WTC11 (cell line): ENCODE measurements at regions not wholly inside any gene's neighbourhood (a gene's known extent, or its start where the extent isn't known, plus 50 kb on each side); places are given as distances from the start of the nearest gene placed in this dataset.

Experiments used
- ATAC-seq: fragments of 200-7000 bp; cut with Tn5 transposase; 2 replicates; pipeline ENCODE4 v1.10.0; 2021; ENCODE audit warnings: mild to moderate bottlenecking, moderate library complexity
- CTCF ChIA-PET: fragments of 300-600 bp; sonication (Branson Sonifier 250); formaldehyde crosslinking; loops from one replicate; lab custom pipeline; 2021; ENCODE audit warnings: antibody characterized with exemption; lab: Charles Lee
- POLR2A ChIA-PET: fragments of 350-600 bp; sonication (Branson Sonifier 250); formaldehyde crosslinking; loops from one replicate; lab custom pipeline; 2021; ENCODE audit warnings: antibody characterized with exemption; lab: Charles Lee
- DNase-seq: peaks from one replicate; pipeline ENCODE4 v3.0.0; 2021; ENCODE audit warnings: low spot score
- H3K27ac Mint-ChIP-seq: 2 replicates; pipeline ENCODE4 v1.8.0; 2021; ENCODE audit warnings: mixed read lengths
- H3K27me3 Mint-ChIP-seq: 2 replicates; pipeline ENCODE4 v1.8.0; 2021; ENCODE audit warnings: low read depth, mild to moderate bottlenecking, moderate library complexity, mixed read lengths
- H3K36me3 Mint-ChIP-seq: 2 replicates; pipeline ENCODE4 v1.8.0; 2021; ENCODE audit warnings: mixed read lengths
- H3K4me1 Mint-ChIP-seq: 2 replicates; pipeline ENCODE4 v1.8.0; 2022; ENCODE audit warnings: mixed read lengths
- H3K4me3 Mint-ChIP-seq: 2 replicates; pipeline ENCODE4 v1.8.0; 2021; ENCODE audit warnings: mild to moderate bottlenecking, moderate library complexity, mixed read lengths
- H3K9me3 Mint-ChIP-seq: 2 replicates; pipeline ENCODE4 v1.8.0; 2021; ENCODE audit warnings: mixed read lengths
- EMX1 ChIP-seq: fragments of 250-450 bp; sonication (Bioruptor Pico); IDR thresholded peaks from 2 replicates; pipeline ENCODE4 v1.8.0; 2021; ENCODE audit warnings: mild to moderate bottlenecking
- ETV6 ChIP-seq: sonication (generic); formaldehyde crosslinking; IDR thresholded peaks from 2 replicates; pipeline ENCODE4 v1.8.1; 2022; ENCODE audit warnings: mild to moderate bottlenecking, missing genetic modification reagents
- FOXJ3 ChIP-seq: sonication (generic); formaldehyde crosslinking; IDR thresholded peaks from 2 replicates; pipeline ENCODE4 v1.9.0; 2021; ENCODE audit warnings: missing genetic modification reagents, mild to moderate bottlenecking, borderline replicate concordance
- GABPB1 ChIP-seq: sonication (generic); formaldehyde crosslinking; IDR thresholded peaks from 2 replicates; pipeline ENCODE4 v1.8.1; 2023; ENCODE audit warnings: mild to moderate bottlenecking, missing genetic modification reagents
- IRF2 ChIP-seq: sonication (generic); formaldehyde crosslinking; IDR thresholded peaks from 2 replicates; pipeline ENCODE4 v1.8.0; 2022; ENCODE audit warnings: low read depth, missing genetic modification reagents, borderline replicate concordance
- MYBL2 ChIP-seq: sonication (generic); formaldehyde crosslinking; IDR thresholded peaks from 2 replicates; pipeline ENCODE4 v1.8.1; 2023; ENCODE audit warnings: mild to moderate bottlenecking, moderate library complexity, missing genetic modification reagents
- PRRX2 ChIP-seq: fragments of 250-450 bp; sonication (Bioruptor Pico); IDR thresholded peaks from 2 replicates; pipeline ENCODE4 v1.8.0; 2021; ENCODE audit warnings: mild to moderate bottlenecking
- RORB ChIP-seq: fragments of 250-450 bp; sonication (Bioruptor Pico); IDR thresholded peaks from 2 replicates; pipeline ENCODE4 v1.9.0; 2021; ENCODE audit warnings: mild to moderate bottlenecking
- SOX15 ChIP-seq: fragments of 250-450 bp; sonication (Bioruptor Pico); IDR thresholded peaks from 2 replicates; pipeline ENCODE4 v1.9.0; 2021; ENCODE audit warnings: mild to moderate bottlenecking
- TP53 ChIP-seq: sonication (generic); formaldehyde crosslinking; IDR thresholded peaks from 2 replicates; pipeline ENCODE4 v1.8.1; 2023; ENCODE audit warnings: mild to moderate bottlenecking, missing genetic modification reagents
- ZNF423 ChIP-seq: fragments of 250-450 bp; sonication (Bioruptor Pico); IDR thresholded peaks from 2 replicates; pipeline ENCODE4 v2.1.2; 2022; ENCODE audit warnings: mild to moderate bottlenecking, moderate library complexity
- TF ChIP-seq, protein P1 (sequence below): sonication (generic); formaldehyde crosslinking; IDR thresholded peaks from 2 replicates; pipeline ENCODE4 v1.8.1; 2023; ENCODE audit warnings: mild to moderate bottlenecking, missing genetic modification reagents, moderate library complexity
- TF ChIP-seq, protein P2 (sequence below): sonication (generic); formaldehyde crosslinking; IDR thresholded peaks from 2 replicates; pipeline ENCODE4 v1.8.0; 2022; ENCODE audit warnings: mild to moderate bottlenecking, missing genetic modification reagents
- TF ChIP-seq, protein P3 (sequence below): sonication (generic); formaldehyde crosslinking; IDR thresholded peaks from 2 replicates; pipeline ENCODE4 v1.8.1; 2022; ENCODE audit warnings: mild to moderate bottlenecking, moderate library complexity, missing genetic modification reagents
- TF ChIP-seq, protein P4 (sequence below): fragments of 250-450 bp; sonication (Bioruptor Pico); IDR thresholded peaks from 2 replicates; pipeline ENCODE4 v1.8.0; 2021; ENCODE audit warnings: mild to moderate bottlenecking
- TF ChIP-seq, protein P5 (sequence below): sonication (generic); formaldehyde crosslinking; conservative IDR thresholded peaks from 2 replicates; pipeline ENCODE4 v1.8.1; 2023; ENCODE audit warnings: mild to moderate bottlenecking, low read depth, missing genetic modification reagents, moderate library complexity
- TF ChIP-seq, protein P6 (sequence below): sonication (generic); formaldehyde crosslinking; IDR thresholded peaks from 2 replicates; pipeline ENCODE4 v1.8.0; 2022; ENCODE audit warnings: mild to moderate bottlenecking, missing genetic modification reagents
- TF ChIP-seq, protein P7 (sequence below): fragments of 250-450 bp; sonication (Bioruptor Pico); IDR thresholded peaks from 2 replicates; pipeline ENCODE4 v1.9.0; 2021; ENCODE audit warnings: mild to moderate bottlenecking, borderline replicate concordance
- TF ChIP-seq, protein P8 (sequence below): sonication (generic); formaldehyde crosslinking; IDR thresholded peaks from 2 replicates; pipeline ENCODE4 v1.8.0; 2023; ENCODE audit warnings: missing genetic modification reagents

DNA sequence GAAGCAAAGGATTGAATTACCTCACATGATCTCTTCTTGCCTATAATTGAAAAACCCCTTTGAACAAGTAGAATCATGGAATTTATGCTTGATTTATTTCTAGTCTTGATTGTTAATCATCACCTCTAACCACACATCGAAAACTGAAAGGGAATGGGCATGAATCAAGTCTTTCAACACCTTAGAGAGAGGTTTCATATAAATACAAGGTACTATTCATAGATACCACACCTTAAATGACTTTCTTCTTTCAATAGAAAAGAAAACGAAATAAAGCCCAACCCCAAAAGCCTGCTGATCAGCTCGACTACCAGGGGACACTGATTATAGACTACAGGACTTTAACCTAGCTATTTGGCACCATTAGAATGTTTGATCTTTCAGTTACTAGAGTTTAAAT, 128.6 kb upstream of the PTPRZ1 start:
- TF ChIP-seq EMX1: no peak
- TF ChIP-seq, protein P1, sequence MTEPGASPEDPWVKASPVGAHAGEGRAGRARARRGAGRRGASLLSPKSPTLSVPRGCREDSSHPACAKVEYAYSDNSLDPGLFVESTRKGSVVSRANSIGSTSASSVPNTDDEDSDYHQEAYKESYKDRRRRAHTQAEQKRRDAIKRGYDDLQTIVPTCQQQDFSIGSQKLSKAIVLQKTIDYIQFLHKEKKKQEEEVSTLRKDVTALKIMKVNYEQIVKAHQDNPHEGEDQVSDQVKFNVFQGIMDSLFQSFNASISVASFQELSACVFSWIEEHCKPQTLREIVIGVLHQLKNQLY (CRISPR knock-in tag): no peak
- no peak for TF ChIP-seq TP53 (CRISPR knock-in tag)
- TF ChIP-seq, protein P2, sequence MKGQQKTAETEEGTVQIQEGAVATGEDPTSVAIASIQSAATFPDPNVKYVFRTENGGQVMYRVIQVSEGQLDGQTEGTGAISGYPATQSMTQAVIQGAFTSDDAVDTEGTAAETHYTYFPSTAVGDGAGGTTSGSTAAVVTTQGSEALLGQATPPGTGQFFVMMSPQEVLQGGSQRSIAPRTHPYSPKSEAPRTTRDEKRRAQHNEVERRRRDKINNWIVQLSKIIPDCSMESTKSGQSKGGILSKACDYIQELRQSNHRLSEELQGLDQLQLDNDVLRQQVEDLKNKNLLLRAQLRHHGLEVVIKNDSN (CRISPR knock-in tag): no peak
- TF ChIP-seq FOXJ3: no peak
- TF ChIP-seq, protein P3, sequence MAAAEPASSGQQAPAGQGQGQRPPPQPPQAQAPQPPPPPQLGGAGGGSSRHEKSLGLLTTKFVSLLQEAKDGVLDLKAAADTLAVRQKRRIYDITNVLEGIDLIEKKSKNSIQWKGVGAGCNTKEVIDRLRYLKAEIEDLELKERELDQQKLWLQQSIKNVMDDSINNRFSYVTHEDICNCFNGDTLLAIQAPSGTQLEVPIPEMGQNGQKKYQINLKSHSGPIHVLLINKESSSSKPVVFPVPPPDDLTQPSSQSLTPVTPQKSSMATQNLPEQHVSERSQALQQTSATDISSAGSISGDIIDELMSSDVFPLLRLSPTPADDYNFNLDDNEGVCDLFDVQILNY (CRISPR knock-in tag): no peak
- no peak for TF ChIP-seq ZNF423
- no peak for TF ChIP-seq RORB (CRISPR knock-in tag)
- TF ChIP-seq, protein P4, sequence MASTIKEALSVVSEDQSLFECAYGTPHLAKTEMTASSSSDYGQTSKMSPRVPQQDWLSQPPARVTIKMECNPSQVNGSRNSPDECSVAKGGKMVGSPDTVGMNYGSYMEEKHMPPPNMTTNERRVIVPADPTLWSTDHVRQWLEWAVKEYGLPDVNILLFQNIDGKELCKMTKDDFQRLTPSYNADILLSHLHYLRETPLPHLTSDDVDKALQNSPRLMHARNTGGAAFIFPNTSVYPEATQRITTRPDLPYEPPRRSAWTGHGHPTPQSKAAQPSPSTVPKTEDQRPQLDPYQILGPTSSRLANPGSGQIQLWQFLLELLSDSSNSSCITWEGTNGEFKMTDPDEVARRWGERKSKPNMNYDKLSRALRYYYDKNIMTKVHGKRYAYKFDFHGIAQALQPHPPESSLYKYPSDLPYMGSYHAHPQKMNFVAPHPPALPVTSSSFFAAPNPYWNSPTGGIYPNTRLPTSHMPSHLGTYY (CRISPR knock-in tag): no peak
- TF ChIP-seq IRF2 (CRISPR knock-in tag): no peak
- TF ChIP-seq MYBL2 (CRISPR knock-in tag): no peak
- TF ChIP-seq, protein P5, sequence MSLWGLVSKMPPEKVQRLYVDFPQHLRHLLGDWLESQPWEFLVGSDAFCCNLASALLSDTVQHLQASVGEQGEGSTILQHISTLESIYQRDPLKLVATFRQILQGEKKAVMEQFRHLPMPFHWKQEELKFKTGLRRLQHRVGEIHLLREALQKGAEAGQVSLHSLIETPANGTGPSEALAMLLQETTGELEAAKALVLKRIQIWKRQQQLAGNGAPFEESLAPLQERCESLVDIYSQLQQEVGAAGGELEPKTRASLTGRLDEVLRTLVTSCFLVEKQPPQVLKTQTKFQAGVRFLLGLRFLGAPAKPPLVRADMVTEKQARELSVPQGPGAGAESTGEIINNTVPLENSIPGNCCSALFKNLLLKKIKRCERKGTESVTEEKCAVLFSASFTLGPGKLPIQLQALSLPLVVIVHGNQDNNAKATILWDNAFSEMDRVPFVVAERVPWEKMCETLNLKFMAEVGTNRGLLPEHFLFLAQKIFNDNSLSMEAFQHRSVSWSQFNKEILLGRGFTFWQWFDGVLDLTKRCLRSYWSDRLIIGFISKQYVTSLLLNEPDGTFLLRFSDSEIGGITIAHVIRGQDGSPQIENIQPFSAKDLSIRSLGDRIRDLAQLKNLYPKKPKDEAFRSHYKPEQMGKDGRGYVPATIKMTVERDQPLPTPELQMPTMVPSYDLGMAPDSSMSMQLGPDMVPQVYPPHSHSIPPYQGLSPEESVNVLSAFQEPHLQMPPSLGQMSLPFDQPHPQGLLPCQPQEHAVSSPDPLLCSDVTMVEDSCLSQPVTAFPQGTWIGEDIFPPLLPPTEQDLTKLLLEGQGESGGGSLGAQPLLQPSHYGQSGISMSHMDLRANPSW (CRISPR knock-in tag): no peak
- TF ChIP-seq, protein P6, sequence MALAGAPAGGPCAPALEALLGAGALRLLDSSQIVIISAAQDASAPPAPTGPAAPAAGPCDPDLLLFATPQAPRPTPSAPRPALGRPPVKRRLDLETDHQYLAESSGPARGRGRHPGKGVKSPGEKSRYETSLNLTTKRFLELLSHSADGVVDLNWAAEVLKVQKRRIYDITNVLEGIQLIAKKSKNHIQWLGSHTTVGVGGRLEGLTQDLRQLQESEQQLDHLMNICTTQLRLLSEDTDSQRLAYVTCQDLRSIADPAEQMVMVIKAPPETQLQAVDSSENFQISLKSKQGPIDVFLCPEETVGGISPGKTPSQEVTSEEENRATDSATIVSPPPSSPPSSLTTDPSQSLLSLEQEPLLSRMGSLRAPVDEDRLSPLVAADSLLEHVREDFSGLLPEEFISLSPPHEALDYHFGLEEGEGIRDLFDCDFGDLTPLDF (CRISPR knock-in tag): no peak
- TF ChIP-seq PRRX2: no peak
- no peak for TF ChIP-seq ETV6
- H3K4me1 Mint-ChIP-seq: peaks cover 9% of the 10 kb centered on the region
- H3K27me3 Mint-ChIP-seq: no peaks in the 10 kb centered on the region
- DNase-seq (no peak), ATAC-seq (no peak)
- H3K4me3 Mint-ChIP-seq: no peak overlapping the region
- H3K36me3 Mint-ChIP-seq: no peaks in the 10 kb centered on the region
- peaks cover 8% of the 10 kb centered on the region; the same call in 1 of the 2 replicates for H3K9me3 Mint-ChIP-seq
- no peak overlapping the region for H3K27ac Mint-ChIP-seq
- CTCF ChIA-PET: no interaction called here
- POLR2A ChIA-PET: no interaction called here

DNA sequence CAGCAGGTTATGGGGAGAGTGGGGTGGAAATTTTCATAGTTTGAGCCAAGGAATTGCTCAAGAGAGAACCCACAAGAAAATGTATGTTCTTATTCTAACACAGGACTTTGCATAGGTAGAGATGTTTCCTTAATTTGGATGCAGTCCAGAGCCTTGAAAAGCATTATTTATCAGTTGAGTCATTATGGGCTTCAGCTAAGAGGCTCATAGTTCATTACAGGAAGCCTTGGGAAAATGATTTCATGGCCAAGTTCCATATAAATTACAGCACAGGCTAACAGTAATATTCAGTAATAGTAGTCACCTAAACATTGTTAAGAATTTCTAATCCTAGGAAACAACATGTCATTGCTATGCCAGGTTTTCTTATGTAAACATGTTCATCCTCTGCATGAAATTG, 131.1 kb upstream of the PTPRZ1 start:
- POLR2A ChIA-PET: interaction anchor here (0.7 kb wide), 1 partner anchor 218 kb away, joined by 4 read pairs; no protein-coding TSS in a partner anchor
- Mint-ChIP-seq H3K27me3 (no peaks in the 10 kb centered on the region), H3K9me3 (no peaks in the 10 kb centered on the region), H3K4me1 (peaks cover 7% of the 10 kb centered on the region), H3K36me3 (no peaks in the 10 kb centered on the region), H3K4me3 (no peak overlapping the region), H3K27ac (no peak overlapping the region)
- CTCF ChIA-PET: no interaction called here
- ATAC-seq (no peak), DNase-seq (no peak)
- TF ChIP-seq, protein P7, sequence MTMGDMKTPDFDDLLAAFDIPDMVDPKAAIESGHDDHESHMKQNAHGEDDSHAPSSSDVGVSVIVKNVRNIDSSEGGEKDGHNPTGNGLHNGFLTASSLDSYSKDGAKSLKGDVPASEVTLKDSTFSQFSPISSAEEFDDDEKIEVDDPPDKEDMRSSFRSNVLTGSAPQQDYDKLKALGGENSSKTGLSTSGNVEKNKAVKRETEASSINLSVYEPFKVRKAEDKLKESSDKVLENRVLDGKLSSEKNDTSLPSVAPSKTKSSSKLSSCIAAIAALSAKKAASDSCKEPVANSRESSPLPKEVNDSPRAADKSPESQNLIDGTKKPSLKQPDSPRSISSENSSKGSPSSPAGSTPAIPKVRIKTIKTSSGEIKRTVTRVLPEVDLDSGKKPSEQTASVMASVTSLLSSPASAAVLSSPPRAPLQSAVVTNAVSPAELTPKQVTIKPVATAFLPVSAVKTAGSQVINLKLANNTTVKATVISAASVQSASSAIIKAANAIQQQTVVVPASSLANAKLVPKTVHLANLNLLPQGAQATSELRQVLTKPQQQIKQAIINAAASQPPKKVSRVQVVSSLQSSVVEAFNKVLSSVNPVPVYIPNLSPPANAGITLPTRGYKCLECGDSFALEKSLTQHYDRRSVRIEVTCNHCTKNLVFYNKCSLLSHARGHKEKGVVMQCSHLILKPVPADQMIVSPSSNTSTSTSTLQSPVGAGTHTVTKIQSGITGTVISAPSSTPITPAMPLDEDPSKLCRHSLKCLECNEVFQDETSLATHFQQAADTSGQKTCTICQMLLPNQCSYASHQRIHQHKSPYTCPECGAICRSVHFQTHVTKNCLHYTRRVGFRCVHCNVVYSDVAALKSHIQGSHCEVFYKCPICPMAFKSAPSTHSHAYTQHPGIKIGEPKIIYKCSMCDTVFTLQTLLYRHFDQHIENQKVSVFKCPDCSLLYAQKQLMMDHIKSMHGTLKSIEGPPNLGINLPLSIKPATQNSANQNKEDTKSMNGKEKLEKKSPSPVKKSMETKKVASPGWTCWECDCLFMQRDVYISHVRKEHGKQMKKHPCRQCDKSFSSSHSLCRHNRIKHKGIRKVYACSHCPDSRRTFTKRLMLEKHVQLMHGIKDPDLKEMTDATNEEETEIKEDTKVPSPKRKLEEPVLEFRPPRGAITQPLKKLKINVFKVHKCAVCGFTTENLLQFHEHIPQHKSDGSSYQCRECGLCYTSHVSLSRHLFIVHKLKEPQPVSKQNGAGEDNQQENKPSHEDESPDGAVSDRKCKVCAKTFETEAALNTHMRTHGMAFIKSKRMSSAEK (CRISPR knock-in tag): no peak
- TF ChIP-seq, protein P8, sequence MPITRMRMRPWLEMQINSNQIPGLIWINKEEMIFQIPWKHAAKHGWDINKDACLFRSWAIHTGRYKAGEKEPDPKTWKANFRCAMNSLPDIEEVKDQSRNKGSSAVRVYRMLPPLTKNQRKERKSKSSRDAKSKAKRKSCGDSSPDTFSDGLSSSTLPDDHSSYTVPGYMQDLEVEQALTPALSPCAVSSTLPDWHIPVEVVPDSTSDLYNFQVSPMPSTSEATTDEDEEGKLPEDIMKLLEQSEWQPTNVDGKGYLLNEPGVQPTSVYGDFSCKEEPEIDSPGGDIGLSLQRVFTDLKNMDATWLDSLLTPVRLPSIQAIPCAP: no peak
- TF ChIP-seq GABPB1 (CRISPR knock-in tag) (no peak), TP53 (CRISPR knock-in tag) (no peak), SOX15 (no peak)
- TF ChIP-seq, protein P4 (CRISPR knock-in tag): no peak
